Fibroblast of lung (primary cell): ENCODE measurements at regions not wholly inside any gene's neighbourhood (a gene's known extent, or its start where the extent isn't known, plus 50 kb on each side); places are given as distances from the start of the nearest gene placed in this dataset.
"Not testable (repeated sequence)": the region's sequence is repeated elsewhere in the genome, so short reads cannot be mapped to it uniquely, and the experiment has no call there.

ENCODE experiments used
- DNase-seq, 2 donors: peaks; one replicate each; pipeline versions ENCODE4 v3.0.0 to v3.0.0-alpha.2; 2010; ENCODE audit warnings: low read depth in 2 of 2
- H2AFZ ChIP-seq: 2 replicates; pipeline ENCODE4 v1.5.1; 2012; ENCODE audit warnings: low read length, control low read depth, inconsistent platforms
- H3K27ac ChIP-seq: 2 replicates; pipeline ENCODE4 v1.5.1; 2011; ENCODE audit warnings: low read length, control low read depth; ENCODE audit not compliant: insufficient read depth
- H3K27me3 ChIP-seq: 2 replicates; pipeline ENCODE4 v1.5.1; 2011; ENCODE audit warnings: mild to moderate bottlenecking, low read length; ENCODE audit not compliant: control insufficient read depth, insufficient read depth
- H3K36me3 ChIP-seq: 2 replicates; pipeline ENCODE4 v1.5.1; 2011; ENCODE audit warnings: low read length; ENCODE audit not compliant: control insufficient read depth, insufficient read depth
- H3K4me1 ChIP-seq: 2 replicates; pipeline ENCODE4 v1.5.1; 2011; ENCODE audit warnings: low read length; ENCODE audit not compliant: control insufficient read depth, insufficient read depth; ENCODE audit errors: extremely low read depth
- H3K4me2 ChIP-seq: 2 replicates; pipeline ENCODE4 v1.5.1; 2011; ENCODE audit warnings: low read length, control low read depth; ENCODE audit not compliant: insufficient read depth; ENCODE audit errors: extremely low read depth
- H3K4me3 ChIP-seq, 4 experiments: fragments of 200-600 bp in 1 of 4; sonication (generic) in 1 of 4; replicated peaks in 1 of 4; 2 replicates each; pipeline ENCODE4 v1.5.1; 2011 to 2016; ENCODE audit warnings: low read length in 4 of 4, low read depth in 3 of 4, mild to moderate bottlenecking in 3 of 4, control low read depth in 2 of 4, inconsistent platforms in 1 of 4, mixed read lengths in 1 of 4; ENCODE audit not compliant: insufficient read depth in 1 of 4; ENCODE audit errors: control extremely low read depth in 1 of 4
- H3K79me2 ChIP-seq: 2 replicates; pipeline ENCODE4 v1.5.1; 2012; ENCODE audit warnings: mild to moderate bottlenecking, low read length, inconsistent platforms; ENCODE audit not compliant: control insufficient read depth, insufficient read depth
- H3K9ac ChIP-seq: 2 replicates; pipeline ENCODE4 v1.5.1; 2011; ENCODE audit warnings: mild to moderate bottlenecking, low read length, control low read depth; ENCODE audit not compliant: insufficient read depth
- H3K9me3 ChIP-seq: 2 replicates; pipeline ENCODE4 v1.5.1; 2012; ENCODE audit warnings: low read depth, low read length; ENCODE audit not compliant: control insufficient read depth, insufficient read depth
- H4K20me1 ChIP-seq: 2 replicates; pipeline ENCODE4 v1.5.1; 2011; ENCODE audit warnings: low read length; ENCODE audit not compliant: control insufficient read depth, insufficient read depth; ENCODE audit errors: extremely low read depth
- EZH2 ChIP-seq: IDR thresholded peaks from 2 replicates; pipeline ENCODE4 v1.5.1; 2012; ENCODE audit warnings: low read length, control low read depth, mild to moderate bottlenecking; ENCODE audit errors: missing control alignments
- TF ChIP-seq, protein P1 (sequence below), 2 donors: IDR thresholded peaks in 1 of 2; conservative IDR thresholded peaks in 1 of 2; 1 replicate in 1 of 2; 2 replicates in 1 of 2; pipeline ENCODE4 v1.5.1; 2011 to 2012; ENCODE audit warnings: low read length in 2 of 2, control low read depth in 1 of 2, inconsistent platforms in 1 of 2, low read depth in 1 of 2, mild to moderate bottlenecking in 1 of 2

DNA sequence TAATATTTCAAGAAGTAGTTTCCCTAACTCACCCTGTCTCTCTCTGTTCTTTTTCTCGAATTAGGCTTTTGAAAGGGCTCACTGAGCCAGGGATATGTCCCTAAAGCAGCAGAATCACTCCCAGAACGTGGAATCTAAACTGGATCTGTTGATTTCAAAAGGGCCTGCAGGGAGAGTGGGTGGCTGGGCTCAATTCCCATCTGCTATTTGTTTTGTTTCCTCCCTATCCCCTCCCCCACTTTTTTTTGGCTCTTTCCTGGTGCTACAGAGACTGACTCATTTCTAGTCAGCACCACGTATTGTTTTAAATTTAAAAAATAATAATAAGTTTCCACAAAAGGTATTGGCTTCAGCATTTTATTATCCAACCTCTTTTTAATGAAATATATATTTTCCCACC lies 961.5 kb downstream of the FAM181B start:
- Histone ChIP-seq H3K36me3 (no peaks in the 10 kb centered on the region), H3K27me3 (no peaks in the 10 kb centered on the region), H3K4me2 (no peak overlapping the region), H3K27ac (no peak overlapping the region), H3K9me3 (no peaks in the 10 kb centered on the region), H3K4me3 (no peak overlapping the region), H3K4me1 (no peaks in the 10 kb centered on the region), H3K9ac (no peak overlapping the region), H4K20me1 (no peaks in the 10 kb centered on the region), H2AFZ (no peak overlapping the region), H3K79me2 (no peaks in the 10 kb centered on the region)
- DNase-seq: peak; percentile 32 to 73
- TF ChIP-seq EZH2: no peak
- TF ChIP-seq, protein P1, sequence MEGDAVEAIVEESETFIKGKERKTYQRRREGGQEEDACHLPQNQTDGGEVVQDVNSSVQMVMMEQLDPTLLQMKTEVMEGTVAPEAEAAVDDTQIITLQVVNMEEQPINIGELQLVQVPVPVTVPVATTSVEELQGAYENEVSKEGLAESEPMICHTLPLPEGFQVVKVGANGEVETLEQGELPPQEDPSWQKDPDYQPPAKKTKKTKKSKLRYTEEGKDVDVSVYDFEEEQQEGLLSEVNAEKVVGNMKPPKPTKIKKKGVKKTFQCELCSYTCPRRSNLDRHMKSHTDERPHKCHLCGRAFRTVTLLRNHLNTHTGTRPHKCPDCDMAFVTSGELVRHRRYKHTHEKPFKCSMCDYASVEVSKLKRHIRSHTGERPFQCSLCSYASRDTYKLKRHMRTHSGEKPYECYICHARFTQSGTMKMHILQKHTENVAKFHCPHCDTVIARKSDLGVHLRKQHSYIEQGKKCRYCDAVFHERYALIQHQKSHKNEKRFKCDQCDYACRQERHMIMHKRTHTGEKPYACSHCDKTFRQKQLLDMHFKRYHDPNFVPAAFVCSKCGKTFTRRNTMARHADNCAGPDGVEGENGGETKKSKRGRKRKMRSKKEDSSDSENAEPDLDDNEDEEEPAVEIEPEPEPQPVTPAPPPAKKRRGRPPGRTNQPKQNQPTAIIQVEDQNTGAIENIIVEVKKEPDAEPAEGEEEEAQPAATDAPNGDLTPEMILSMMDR (conservative IDR thresholded peaks at IDR 0.05 in 1 of 2, IDR thresholded peaks at IDR 0.05 in 1 of 2; ENCODE audit: low read depth in 1 of 2, low read length in 2 of 2): no peak

DNA sequence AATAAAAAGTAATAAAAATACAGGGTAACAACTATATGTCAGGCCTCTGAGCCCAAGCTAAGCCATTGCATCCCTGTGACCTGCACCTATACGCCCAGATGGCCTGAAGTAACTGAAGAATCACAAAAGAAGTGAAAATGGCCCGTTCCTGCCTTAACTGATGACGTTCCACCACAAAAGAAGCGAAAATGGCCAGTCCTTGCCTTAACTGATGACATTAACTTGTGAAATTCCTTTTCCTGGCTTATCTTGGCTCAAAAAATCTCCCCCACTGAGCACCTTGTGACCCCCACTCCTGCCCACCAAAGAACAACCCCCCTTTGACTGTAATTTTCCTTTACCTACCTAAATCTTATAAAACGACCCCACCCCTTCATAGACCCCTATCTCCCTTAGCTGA lies 963.8 kb downstream of the FAM181B start:
- not testable (repeated sequence) for DNase-seq, H2AFZ ChIP-seq, H3K79me2 ChIP-seq, H3K36me3 ChIP-seq, H4K20me1 ChIP-seq, H3K27me3 ChIP-seq, H3K4me3 ChIP-seq, H3K4me2 ChIP-seq, H3K9ac ChIP-seq, H3K9me3 ChIP-seq, H3K27ac ChIP-seq, H3K4me1 ChIP-seq

DNA sequence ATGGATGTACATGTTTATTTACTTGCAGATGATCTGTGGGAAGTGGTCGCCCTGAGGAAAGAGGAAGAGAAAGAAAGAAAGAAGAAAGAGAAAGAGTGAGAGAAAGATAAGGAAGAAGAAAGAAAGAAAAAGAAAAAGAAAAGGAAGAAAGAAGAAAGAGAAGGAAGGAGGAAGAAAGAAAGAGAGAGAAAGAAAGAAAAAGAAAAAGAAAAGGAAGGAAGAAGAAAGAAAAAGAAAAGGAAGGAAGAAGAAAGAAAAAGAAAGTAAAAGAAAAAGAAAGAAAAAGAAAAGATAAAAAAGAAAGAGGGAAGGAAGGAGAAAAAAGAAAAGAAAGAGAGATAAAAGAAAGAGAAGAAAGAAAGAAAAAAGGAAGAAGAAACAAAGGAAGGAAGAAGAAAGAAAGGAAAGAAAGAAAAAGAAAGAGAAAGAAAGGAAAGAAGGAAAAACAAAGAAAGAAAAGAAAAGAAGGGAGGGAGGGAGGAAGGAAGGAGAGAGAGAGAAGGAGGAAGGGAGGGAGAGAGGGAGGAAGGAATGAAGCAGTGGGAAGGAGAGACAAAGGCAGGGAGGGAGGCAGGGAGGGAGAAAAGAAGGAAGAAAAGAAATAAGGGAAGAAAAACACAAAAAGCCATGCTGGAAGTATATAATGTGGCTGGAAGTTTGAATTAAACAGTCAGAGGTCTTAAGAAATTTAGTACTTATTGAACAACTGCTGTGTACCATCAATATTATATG lies 976.6 kb downstream of the FAM181B start:
- no peak overlapping the region for H2AFZ ChIP-seq
- DNase-seq: no peak
- no peak overlapping the region for H3K4me3 ChIP-seq
- no peaks in the 10 kb centered on the region for H3K9me3 ChIP-seq
- H3K79me2 ChIP-seq: no peaks in the 10 kb centered on the region
- no peak overlapping the region for H3K27ac ChIP-seq
- no peak overlapping the region for H3K4me2 ChIP-seq
- no peaks in the 10 kb centered on the region for H3K27me3 ChIP-seq
- H4K20me1 ChIP-seq: no peaks in the 10 kb centered on the region
- no peaks in the 10 kb centered on the region for H3K4me1 ChIP-seq
- H3K9ac ChIP-seq: no peak overlapping the region
- TF ChIP-seq EZH2: no peak
- no peaks in the 10 kb centered on the region for H3K36me3 ChIP-seq

DNA sequence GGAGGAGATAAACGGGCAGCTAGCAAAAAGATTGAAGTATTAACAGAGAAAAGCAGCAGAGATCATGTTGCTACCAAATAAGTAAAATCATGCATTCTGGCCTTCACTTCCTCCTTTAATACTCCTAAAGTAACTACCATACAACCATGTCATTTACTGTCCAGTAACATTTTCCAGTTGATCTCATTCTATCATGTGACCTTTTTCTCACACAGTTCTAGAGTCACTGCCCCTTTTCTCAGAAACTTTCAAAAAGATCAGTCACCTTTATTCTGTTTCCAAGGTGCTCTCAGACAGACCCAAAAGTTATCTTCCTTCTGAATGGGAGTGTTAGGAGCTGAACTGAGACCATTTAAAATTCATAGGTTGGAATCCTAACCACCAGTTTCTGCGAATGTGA lies 984.4 kb downstream of the FAM181B start:
- Histone ChIP-seq H3K4me3 (no peak overlapping the region), H3K9ac (no peak overlapping the region), H3K4me1 (no peaks in the 10 kb centered on the region), H3K4me2 (no peak overlapping the region), H2AFZ (no peak overlapping the region), H3K79me2 (no peaks in the 10 kb centered on the region), H3K36me3 (no peaks in the 10 kb centered on the region), H4K20me1 (no peaks in the 10 kb centered on the region), H3K27me3 (no peaks in the 10 kb centered on the region), H3K27ac (no peak overlapping the region), H3K9me3 (no peaks in the 10 kb centered on the region)
- no peak for DNase-seq
- TF ChIP-seq EZH2: no peak
- TF ChIP-seq, protein P1 (conservative IDR thresholded peaks at IDR 0.05 in 1 of 2, IDR thresholded peaks at IDR 0.05 in 1 of 2; ENCODE audit: low read depth in 1 of 2, low read length in 2 of 2): no peak
